CD4-positive, alpha-beta T cell treated with Interferon gamma for 1 hour (primary cell): ENCODE measurements at regions not wholly inside any gene's neighbourhood (a gene's known extent, or its start where the extent isn't known, plus 50 kb on each side); places are given as distances from the start of the nearest gene placed in this dataset.
"Not testable (repeated sequence)": the region's sequence is repeated elsewhere in the genome, so short reads cannot be mapped to it uniquely, and the experiment has no call there.

Experiments
- DNase-seq: peaks from one replicate; pipeline ENCODE4 v3.0.0-alpha.2; 2020

GRCh38 chr12:93980711-93981110 is 167.7 kb upstream of the PLXNC1 start:
- DNase-seq: no peak

- no peak for DNase-seq
These were observed 167.0 kb upstream of the PLXNC1 start for GRCh38 chr12:93981411-93981810.

DNA sequence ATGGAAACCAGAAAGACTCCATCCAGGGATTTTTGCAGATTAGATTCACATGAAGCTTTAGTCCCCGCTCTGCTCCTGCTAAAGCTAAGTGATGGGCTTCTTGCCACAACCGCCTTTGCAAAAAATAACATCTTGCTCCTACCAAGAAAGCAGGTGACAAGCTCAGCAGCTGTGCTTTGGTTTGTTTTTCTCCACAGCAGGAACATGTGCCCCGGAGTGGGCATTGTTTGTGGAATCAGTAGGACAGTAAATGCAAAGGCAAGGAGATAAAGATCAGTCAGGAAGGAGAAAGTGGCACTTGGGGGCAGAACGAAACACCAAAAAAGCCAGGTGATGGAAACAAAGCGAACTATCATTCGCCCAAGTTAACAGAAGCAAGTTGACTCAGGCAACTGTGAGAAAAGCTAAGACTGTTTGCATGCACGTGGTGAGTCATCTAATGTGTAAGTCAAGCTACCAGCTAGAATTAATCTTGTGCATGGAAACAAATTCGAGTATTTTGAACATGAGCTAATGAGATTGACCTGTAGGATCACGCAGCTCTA is 165.5 kb upstream of the PLXNC1 start:
- no peak for DNase-seq

DNA sequence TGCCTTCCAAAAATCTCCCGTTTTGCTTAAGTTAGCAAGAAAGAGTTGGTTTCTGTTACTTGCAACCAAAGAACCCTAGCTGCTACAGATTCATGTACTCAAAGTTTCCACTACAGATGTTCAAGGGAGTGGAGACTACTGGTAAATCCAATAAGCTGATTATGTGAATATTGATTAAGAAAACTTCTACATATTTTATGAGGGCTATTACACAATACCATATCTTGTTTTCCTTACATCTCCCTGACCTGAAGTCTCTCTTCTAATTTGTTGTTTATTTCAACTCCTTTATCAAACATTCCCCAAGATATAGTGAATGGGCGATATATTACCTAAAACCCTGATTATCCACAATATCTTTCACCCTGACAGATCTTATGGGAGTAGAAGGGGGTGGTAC is 164.4 kb upstream of the PLXNC1 start:
- DNase-seq: no peak

- DNase-seq: no peak
These were observed 158.4 kb upstream of the PLXNC1 start for GRCh38 chr12:93989949-93990348.

GRCh38 chr12:93990832-93991803 is 157.3 kb upstream of the PLXNC1 start:
- no peak for DNase-seq

DNA sequence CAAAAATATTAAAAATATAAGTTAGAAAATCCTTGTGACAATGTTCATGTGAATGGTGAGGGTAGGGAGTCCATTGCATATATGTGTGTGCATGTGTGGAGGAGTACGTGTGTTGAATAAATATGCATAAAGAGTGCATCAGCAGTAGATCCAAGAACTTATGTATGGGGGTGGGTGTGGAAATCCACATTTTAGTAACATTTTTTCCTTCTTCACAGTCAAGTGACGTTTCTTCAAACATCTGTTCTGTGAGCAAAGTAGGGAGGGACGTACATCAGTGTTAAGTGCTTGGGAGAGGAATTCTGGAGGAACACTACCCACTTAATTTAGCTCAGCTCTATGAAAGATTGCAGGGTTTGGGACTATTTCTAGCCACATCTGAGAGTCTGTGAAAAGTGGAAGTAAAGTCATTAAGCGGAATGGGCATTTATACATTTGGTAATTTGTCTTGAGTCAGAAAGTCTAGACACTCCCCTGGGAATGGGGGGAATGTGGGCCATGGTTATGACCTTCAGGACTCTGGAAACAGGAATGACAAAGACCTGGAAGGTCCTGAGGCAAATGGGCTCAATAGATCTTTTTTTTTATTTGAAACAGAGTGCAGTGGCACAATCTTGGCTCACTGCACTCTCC is 156.4 kb upstream of the PLXNC1 start:
- no peak for DNase-seq

DNA sequence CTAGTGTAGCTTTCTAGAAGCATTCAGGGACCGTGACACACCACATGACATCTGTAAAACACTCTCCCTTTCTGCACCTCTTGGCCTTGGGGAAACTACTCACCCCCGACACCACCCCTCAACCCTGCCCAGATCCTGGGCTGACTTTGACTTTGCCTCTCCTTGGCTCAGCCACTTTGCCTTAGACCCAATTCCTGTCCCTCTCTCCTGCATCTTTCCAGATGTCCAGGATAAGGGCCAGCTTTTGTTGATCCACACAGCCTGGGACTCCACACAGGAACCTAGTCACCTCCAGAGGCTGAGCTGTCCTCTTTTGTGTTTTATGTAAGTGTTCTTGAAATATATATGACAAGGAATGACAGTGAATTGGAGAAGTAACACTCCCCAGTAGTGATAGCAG is 153.7 kb upstream of the PLXNC1 start:
- no peak for DNase-seq

GRCh38 chr12:93996321-93996720 is 152.1 kb upstream of the PLXNC1 start:
- DNase-seq: no peak

- no peak for DNase-seq
These were observed 146.7 kb upstream of the PLXNC1 start for GRCh38 chr12:94001691-94002090.

DNA sequence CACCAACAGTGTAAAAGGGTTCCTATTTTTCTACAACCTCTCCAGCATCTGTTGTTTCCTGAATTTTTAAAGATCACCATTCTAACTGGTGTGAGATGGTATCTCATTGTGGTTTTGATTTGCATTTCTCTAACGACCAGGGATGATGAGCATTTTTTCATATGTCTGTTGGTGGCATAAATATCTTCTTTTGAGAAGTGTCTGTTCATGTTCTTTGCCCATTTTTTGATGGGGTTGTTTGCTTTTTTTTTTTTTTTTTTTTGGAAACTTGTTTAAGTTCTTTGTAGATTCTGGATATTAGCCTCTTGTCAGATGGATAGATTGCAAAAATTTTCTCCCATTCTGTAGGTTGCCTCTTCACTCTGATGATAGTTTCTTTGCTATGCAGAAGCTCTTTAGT is 145.5 kb upstream of the PLXNC1 start:
- not testable (repeated sequence) for DNase-seq

- peak; percentile 69 for DNase-seq
These were observed 140.5 kb upstream of the PLXNC1 start for GRCh38 chr12:94007833-94008232.

DNA sequence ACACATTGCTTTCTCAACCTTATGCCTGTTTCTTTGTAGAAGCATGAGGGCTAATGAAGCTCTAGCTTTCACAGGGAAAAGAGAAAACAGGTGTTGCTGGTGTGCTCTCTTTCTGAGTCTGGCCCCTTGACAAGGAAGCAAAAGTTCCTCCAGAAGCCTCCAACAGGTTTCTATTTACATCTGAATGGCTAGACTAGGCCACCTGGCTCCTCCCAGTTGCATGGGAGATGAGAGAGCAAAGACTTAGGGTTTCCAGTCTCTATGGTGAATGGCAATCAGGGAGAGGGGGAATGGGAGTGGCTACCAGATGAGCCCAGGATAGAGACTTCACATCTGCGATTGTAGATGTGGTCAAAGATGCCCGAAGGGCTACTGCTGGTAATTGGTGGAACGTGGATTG is 138.1 kb upstream of the PLXNC1 start:
- DNase-seq: no peak

DNA sequence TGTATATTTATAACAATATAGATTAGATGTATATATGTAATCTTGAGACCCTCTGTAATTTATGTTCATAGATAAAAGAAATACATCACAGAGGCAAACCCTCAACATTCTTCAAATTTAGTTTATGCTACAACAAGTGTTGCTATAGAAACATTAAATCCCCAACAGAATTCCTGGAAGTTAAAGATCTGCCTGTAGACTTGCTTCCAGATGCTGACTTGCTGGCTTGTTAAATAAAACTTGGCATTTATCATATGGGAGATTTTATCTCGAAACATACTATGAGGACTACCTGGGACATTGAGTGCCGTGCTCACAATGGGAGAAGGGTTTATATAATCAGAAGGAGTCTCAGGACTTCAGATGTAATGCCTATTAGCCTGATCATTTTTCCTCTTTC is 136.3 kb upstream of the PLXNC1 start:
- DNase-seq: no peak

DNA sequence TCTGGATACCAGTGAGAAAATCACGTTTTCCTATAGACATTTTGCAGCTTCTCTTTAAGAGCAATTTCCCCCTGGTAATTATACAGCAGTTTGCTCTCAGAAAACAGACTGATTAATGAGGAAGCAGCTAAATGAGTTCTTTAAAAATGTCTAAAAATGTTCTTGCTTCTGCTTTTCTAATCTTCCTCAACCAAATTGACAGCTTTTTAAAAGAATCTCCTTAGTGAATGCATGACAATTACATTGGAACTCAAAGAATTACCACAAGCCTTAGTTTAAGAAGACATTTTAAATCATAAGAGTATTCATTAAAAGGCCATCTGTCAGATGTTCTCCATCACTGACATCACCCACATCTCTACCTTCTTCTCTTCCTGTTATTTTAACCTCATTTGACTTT is 135.8 kb upstream of the PLXNC1 start:
- no peak for DNase-seq

- not testable (repeated sequence) for DNase-seq
These were observed 131.1 kb upstream of the PLXNC1 start for GRCh38 chr12:94017247-94017646.

- no peak for DNase-seq
These were observed 128.0 kb upstream of the PLXNC1 start for GRCh38 chr12:94020335-94020734.

DNA sequence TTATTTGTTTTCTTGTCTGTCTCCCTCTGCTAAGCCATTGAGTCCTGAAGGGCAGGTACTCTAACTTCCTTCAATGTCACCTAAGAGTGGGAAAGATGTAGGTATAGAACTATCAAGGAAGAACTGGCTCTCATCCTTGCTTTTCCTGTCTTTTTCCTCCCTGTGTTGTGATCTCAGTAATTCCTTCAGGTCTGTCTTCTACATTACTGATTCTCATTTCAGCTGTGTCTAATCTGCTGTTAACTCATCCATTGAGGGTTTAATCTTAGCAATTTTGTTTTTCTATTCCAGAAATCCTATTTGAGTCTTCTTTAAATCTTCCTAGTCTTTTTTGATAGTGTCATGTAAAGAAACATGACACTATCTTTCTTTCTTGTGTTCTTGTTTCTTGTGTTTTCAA is 124.5 kb upstream of the PLXNC1 start:
- DNase-seq: no peak

DNA sequence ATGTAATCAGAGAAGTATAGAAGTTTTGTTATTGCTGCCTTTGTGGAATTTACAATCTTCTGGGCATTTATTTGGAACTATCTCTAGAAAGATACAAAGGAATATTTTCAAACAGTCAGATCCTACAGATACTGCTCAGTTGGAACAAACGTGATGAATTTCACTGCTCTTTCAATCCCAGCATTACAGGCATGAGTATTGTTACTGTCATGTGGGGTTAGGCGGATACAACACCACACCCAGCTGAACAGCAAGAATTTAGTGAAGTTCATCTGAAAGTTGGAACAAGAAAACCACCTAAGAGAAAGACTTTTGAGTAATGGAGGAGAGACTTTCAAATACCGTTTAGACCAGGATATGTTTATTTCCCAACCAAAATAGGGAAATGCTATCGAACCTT is 123.3 kb upstream of the PLXNC1 start:
- DNase-seq: no peak

DNA sequence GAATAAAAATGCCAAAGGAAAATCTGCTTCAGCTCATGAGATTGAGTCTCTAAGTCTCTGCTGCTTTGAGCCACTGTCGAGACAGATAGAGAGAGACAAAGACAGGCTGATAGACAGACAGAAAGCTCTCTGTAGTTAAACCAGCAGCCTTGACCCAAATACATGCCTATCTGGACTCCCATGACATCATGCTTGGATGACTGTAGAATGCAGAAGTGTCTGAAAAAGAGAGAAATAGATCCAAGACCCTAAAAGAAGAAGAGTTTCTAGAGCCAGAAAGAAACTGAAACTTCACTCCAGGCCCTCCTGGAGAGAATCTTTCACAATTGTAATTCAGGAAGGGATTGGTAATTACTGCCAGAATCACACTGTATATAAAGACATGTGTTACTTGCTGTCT is 122.6 kb upstream of the PLXNC1 start:
- no peak for DNase-seq

DNA sequence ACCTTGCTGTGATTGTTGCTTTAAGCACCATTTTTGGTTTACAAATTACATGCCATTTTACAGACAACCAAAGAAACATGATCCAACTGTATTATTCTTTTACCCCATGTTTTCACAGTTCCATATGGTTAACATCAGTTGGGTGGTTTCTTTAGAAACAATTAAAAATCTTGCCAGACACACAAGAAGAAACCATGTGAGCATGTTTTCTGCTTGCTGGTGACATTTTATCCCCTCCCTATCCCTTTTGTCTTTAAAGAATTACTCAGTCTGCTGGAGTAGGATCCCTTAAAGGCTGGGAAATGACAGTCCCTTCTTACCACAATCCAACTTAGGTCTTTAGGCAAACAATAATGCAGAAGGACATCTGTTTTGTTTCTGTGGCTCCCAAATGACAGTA is 121.8 kb upstream of the PLXNC1 start:
- DNase-seq: no peak

GRCh38 chr12:94027561-94027960 is 120.8 kb upstream of the PLXNC1 start:
- DNase-seq: no peak

- no peak for DNase-seq
These were observed 116.6 kb upstream of the PLXNC1 start for GRCh38 chr12:94031763-94032162.

- DNase-seq: no peak
These were observed 116.0 kb upstream of the PLXNC1 start for GRCh38 chr12:94032368-94032767.
